ENCODE measurements at regions not wholly inside any gene's neighbourhood (a gene's known extent, or its start where the extent isn't known, plus 50 kb on each side); places are given as distances from the start of the nearest gene placed in this dataset.

GRCh38 chr2:185954389-185954788 is 215.8 kb downstream of the FSIP2 start:
- no peak for TF ChIP-seq POLR2A (IDR thresholded peaks at IDR 0.05)
- no peak for TF ChIP-seq CTCF (IDR thresholded peaks at IDR 0.05)
